NK-92 treated with Interleukin-12 subunit alpha and Interleukin-12 subunit beta, amount 100 ng/mL, for 24 hours (cell line): ENCODE measurements at regions not wholly inside any gene's neighbourhood (a gene's known extent, or its start where the extent isn't known, plus 50 kb on each side); places are given as distances from the start of the nearest gene placed in this dataset.
"Not testable (repeated sequence)": the region's sequence is repeated elsewhere in the genome, so short reads cannot be mapped to it uniquely, and the experiment has no call there.

Source experiments
- DNase-seq: peaks from one replicate; lab custom pipeline; 2025; lab: John Stamatoyannopoulos, UW

DNA sequence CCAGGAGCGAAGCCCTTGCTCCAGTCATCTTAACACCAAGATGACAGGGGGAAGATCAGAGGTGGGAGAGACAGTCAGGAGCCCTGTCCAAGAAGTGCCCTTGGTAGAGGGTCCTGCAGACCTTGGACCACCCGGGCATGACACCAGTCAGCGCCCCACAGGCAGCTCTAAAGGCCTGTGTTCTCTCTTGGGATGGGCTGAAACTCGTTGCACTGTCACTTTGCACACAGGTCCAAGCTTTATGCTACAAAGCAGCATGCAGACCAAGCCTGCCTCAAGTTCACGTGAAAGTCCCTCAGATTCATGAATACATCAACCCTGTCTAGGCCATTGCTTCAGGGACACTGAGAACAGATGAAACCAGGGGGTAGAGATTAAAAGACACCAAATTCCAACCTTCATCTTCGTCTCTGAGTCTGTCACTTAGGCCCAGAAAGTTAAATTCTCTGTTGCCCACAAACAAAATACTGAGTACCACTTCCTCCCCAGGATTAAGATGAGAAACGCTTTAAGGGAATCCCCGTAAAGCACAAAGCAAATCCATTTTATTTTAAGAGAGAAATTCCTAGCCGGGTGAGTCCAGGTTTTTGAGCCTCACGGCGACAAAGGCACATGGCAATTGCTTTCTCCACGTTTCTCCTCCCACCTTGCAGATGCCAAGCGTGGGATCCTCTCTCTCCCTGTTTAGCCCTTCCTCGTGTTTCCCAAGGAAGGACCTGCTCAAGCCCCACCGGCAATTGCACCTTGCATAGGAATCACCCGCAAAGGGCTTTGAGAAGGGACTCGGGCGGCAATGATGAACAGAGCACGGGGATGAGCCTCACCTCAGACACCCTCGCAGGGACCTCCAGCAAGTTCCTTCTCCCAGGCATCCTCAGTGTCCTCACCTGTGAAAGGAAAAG lies 75.0 kb upstream of the ID2 start:
- DNase-seq: no peak

DNA sequence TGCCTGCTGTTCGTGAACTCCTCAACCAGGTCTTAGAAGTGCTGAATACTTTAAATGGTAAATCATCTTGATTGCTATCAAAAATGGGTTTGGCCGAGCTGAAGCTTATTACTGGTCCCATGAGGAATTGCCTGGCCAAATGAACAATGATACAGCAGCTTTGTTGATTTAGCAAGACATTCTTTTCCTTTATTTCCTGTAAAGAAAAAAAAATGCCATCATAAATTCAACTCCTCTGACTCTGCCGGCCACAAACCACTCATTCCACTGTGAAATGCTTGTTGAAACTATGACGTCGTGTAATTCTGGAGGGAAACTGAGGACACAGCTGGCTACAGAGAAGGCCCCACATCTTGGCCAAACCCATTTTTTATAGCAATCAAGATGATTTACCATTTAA lies 74.2 kb upstream of the ID2 start:
- no peak for DNase-seq

DNA sequence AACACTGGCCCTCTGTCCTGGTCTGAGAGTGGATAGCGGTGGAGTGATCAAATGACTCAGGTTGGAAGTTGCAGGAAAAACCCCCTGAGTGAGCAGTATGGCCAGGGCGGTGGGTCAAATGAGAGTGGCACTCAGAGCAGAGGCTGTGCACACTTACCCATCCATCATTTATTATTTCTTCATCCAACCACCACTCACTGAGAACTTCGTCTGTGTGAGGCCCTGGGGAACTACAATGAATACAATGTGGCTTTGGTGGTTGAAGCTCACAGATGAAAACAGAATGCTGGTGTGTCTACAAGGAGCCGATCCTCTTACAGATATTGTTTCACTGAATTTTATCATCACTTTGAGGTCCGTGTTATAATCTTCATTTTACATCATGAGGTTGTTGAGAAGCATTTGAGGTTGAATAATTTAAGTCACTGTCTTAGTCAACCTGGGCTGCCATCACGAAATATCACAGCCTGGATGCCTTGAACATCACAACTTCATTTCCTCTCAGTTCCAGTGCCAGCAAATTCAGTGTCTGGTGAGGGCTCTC lies 73.4 kb upstream of the ID2 start:
- DNase-seq: no peak

DNA sequence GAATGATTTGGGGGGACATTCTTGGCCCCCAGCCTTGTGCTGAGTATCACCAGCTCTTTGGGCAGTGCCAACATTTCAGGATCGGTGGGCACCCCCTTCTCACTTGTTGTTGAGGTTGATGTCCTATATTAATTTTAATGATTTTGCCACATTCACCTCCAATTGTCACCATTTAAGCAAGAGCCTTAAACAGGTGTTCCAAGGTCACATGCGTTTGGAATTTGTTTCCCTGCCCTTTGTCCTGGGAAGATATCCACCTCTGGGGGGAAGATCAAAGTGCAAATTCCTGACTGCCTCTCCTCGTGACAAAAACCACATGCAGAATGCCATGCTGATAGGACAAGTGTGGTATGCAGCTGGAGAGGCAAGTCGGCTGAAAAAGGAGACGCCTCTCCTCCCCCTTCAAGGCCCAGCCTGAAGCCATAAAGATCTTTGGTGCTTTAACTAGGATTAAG lies 72.5 kb upstream of the ID2 start:
- no peak for DNase-seq

DNA sequence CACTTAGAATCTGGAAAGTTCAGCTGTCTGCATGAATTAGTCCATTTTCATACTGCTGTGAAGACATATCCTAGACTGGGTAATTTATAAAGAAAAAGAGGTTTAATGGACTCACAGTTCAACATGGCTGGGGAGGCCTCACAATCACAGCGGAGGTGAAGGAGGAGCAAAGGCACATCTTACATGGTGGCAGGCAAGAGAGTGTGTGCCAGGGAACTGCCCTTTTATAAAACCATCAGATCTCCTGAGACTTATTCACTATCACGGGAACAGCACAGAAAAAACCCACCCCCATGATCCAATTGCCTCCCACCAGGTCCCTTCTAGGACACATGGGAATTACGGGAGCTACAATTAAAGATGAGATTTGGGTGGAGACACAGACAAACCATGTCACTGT lies 71.1 kb upstream of the ID2 start:
- DNase-seq: not testable (repeated sequence)

DNA sequence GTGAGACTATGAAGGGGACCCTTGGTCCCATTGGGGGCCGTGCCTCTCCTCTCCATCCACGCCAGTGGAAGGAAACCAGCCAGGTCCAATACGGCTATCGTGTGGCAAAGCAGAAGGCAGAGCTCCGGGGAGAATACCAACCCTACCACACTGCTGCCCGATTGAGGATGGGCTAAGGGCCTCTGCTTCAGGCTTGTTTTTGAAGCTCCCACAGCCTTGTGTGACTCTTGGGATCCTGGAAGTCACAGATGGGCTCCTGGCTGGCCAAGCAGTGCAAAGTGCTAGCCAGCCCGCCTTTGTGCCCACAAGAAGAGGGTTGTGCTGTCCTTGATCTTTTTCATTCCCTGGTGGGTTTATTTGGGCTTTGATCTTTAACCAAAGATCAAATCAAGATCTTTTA lies 70.6 kb upstream of the ID2 start:
- no peak for DNase-seq

DNA sequence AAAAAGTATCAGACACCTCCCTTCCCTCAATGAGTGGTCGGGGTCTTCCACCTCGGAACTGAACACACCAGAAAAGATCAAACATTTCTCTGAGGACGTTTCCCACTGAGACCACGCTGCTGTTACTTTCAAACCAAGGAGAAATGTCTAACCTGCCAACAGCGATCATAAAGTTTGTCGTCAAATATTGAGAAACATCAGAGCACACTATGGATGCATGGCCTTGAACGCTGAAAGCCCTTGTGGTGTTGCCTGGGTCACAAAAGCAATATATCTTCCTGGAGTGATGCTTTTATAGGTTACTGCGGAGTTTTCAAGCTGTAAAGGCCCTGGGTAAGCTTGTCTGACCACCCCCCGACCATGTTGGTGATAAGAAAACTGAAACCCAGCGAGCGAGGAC lies 70.2 kb upstream of the ID2 start:
- no peak for DNase-seq

DNA sequence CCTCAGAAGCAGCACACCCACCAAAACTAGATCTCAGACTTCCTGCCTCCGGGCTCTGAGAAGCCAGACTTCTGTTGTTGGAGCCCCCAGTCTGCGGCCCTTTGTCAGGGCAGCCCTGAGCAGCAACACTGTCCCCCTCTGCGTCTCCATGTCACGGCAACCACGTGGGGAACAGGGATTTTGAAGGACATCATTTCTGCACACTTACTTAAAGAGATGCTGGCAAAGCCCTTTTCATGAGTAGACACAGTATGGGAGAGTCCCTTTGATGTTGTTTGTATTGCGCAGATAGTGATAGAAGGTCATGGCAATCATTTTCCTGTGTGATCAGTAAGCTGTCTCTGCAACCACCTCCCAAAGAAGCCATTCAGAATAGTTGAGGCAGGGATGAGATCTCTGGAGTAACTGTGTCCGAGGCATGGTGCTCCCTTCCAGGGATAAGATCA lies 69.1 kb upstream of the ID2 start:
- DNase-seq: no peak

DNA sequence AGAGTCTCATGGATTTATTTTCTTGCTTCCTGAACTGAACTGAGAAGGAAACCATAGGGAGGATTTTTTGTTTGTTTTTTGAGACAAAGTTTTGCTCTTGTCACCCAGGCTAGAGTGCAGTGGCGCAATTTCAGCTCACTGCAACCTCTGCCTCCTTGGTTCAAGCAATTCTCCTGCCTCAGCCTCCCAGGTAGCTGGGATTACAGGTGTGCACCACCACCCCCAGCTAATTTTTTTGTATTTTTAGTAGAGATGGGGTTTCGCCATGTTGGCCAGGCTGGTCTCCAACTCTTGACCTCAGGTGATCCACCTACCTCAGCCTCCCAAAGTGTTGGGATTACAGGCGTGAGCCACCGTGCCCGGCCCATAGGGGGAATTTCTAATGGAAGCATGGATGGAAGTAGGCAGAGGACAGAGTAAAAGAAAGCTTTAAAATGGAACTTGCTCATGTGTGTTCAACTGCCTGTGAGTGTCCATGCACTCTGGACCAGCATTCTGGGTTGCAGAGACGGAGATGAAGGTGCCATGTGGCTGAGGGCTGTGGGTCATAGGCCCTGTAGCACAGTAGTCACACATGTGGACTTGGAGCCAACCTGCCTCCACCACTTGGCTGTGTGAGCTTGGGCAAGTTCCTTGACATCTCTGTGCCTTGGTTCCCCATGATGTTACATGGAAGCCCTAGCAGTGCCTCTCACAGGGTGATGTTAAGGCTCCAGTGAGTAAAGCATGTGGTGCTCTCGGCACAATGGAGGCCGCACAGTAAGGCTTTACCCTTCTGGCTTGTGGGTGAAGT lies 68.5 kb upstream of the ID2 start:
- DNase-seq: not testable (repeated sequence)

DNA sequence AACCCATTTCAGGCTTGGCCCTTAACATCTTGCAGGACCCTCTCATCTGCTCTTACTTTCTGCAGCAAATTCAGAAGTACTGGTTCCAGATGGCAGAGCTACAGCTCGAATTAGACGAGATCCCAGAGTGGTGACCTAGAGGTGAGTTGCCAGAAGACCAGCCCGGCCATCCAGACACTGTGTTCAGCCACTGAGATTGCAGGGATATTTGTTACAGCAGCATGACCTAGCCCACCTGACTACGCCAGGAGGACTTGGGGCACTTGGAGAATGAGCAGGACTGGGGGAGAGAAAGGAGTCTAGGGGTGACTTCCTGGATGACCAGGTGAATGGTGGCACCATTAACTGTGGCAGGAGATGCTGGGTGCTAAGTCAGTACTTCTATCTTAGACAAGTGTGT lies 67.2 kb upstream of the ID2 start:
- DNase-seq: no peak

DNA sequence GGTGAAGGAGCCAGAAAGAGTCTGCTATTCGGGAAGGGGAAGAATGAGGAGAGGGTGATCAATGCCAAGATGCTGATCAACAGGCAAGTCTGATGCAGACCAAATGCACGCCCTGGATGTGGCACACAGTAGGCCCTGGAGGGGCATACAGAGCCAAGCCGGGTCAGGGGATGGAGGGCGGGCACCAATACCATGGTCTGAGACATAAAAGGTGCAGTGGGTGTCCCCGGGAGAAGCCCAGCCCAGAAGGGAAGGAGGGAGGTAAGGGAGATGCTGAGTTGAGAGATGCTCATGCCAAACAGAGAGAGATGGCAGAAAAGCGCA lies 66.6 kb upstream of the ID2 start:
- DNase-seq: no peak

DNA sequence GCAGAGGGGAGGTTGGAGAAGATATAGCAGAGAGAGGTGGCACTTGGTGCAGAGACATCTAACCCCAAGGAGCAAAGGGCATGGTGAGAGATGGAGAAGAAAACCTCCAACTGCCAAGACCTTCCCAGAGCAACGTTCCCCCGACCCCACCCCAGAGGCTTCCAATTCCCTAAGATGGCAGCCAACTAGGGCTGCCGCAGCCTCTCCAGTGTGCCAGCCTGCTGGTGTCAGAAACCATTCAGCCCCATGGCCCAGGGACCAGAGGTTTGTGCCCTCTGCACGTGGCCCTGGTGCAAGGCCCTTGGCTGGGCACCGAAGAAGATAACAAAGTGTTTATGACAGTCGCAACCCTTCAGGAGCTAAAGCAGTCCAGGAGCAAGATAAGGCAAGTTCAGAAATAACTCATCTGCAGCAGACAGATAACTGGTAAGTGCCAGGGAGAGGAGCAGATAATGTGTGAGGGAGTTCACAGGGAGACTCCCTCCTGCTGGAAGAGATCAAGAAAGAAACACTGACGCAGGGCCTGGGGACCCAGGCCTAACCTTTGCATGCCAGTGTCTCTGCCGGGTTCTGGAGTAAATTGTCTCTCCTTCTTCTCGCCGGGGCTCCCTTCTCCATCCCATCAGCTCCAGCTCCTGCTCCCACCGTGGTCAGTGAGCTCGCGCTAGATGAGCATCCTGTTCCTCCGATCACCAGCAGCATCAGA lies 66.1 kb upstream of the ID2 start:
- no peak for DNase-seq

DNA sequence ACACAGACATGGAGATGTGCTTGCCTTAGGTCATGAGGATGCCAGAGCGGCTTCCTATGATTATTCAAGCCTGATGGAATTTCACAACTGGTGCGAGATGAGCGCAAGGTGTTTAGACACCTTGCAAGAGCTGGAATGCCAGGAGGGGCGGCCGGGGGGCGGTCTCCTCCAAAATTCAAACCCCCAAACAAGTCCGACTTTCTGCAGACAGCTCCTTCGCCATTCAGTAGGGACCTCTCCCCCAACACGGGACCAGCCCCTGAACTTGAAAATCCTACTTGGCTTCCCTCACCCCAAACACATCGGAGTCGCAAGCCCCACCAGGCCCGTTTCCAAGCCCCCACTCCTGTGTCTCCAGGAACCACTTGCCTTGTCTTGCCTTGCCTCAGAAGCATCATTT lies 64.8 kb upstream of the ID2 start:
- DNase-seq: no peak

DNA sequence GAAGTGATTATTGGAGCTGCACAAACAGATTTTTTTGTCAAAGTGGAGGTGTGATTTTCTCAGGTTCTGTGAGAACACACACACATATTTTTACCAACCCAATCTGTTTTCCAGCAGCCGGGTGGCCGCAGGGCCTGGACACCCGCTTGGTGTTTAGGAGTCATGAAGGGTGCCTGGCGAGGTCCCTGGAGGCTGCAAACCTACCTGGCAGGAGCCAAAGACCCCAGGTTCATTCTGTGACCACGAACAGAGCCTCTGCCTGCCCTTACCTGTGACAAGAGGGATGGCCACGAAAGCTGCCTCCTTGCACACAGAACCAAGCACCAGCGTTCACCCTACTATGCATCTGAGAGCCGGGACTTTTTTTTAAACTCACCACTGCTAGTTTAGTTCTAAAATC lies 64.3 kb upstream of the ID2 start:
- DNase-seq: no peak

DNA sequence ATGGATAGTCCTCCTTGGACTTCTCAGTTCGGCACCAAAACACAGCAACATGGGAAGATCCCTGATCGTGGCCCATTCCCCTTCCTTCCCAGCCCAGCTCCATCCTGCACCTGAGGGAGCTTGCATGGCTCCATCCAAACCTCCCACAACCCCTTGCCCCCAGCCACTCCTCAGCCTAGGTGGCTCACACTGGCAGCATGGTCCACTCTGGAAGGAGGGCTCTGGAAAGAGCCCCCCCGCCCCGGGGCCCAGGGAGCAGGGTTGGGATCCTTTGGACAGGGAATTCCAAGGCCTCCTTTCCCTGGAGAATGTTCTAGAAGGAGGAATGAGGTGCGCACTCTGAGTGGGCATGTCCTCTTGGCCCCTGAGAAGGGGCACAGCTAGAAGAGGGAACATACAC lies 62.8 kb upstream of the ID2 start:
- DNase-seq: no peak

DNA sequence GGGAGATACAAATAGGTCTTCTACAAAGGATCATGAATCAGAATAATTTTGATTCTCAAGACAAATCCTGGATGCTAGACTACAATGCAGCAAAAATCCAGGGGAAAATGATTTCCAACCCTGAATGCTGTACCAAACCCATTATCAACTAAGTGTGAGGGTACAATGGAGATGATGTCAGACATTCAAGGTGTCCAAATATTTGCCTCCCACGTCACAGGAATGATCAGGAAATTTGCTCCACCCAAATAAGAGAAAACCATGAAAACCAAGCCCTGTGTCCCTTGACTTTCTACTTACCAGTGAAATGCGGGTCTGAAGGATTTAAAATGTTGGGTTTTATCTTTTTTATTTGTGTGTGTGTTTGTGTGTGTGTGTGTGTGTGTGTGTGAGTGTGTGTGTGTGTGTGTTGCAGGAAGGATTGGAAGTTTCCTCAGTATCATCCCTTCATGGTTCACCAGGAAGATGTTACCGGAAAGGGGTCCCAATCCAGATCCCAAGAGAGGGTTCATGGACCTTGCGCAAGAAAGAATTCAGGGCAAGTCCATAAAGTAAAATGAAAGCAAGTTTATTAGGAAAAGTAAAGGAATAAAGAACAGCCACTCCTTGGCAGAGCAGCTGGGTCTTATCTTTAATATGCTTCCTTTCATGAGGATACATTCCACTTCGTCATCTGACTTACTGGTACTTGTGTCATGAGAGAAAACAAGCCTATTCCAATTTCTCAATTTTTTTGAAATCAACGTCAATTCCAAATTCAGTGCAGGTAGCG lies 61.1 kb upstream of the ID2 start:
- DNase-seq: no peak

DNA sequence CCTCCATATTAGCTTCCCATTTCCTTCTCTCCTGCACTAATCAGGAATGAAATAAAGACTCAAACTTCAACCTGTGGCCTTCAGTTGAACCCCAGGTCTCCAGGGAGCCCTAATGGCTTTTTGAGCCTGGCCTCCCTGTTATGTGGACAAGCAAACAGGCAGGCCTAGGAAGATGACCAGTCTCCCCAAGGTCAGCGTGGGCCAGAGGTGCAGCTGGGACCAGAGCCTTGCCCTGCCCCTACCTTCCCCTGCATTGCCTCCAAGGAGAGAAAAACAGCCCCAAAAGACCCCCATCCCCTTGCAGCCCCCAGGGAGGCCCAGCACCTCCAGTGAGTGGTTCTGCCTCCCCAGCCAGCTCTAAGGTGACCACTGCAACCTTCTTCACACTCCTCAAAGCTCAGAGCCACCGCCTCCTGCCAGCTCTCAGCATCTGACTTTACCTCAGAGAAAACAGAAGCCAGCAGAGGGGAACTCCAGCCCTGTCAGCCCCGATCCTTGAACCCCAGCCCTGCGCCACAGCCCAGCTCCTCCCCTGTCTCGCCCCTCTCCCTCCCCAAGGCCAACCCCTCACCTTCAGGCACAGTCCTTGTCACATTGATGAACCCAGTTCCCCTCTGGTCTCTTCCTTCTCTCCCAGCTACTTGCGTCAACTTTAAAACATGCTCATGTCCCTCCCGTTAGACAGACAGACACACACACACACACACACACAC lies 59.5 kb upstream of the ID2 start:
- no peak for DNase-seq

DNA sequence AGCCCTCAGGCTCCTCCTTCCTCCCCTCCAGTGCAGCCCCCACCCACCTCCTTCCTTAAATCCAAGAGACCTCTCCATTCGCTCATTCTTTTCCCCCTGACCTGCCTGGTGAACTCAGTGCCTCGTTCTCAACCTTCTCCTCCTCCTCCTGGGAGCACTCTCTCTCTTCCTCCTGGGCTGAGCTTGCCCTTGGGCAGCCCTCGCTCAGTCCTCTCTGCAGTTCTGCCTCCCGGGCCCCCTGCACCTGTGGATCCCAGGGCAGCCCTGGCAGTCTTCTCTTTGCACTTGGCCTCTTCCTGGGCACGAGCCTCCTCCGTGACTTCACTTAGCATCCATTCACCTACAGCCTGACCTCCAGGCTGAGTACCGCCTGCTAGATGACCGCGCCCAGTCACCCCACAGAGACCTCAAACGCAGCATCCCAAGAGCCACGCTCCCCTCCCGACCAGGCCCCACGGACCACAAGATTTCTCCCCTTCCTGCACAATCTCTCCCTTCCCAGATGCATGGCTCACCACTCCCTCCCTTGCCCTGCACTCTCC lies 58.9 kb upstream of the ID2 start:
- DNase-seq: no peak

DNA sequence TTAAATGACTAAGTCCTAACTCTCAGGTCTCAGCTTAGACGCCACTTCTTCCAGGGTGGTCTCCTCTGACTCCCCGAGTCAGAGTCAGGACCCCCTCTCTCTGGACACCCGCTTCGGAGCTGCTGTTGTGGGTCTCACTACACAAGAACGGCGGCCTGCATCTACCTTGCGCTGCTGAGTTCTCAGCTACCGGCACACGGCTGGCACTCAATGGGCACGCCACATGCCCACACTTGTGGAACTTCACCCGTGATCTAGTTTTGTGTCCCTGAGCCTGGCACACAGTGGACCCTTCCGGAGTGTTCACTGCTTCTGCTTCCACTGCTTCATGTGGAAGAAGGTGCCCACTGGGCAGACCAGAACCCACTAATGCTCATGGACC lies 58.3 kb upstream of the ID2 start:
- DNase-seq: no peak

DNA sequence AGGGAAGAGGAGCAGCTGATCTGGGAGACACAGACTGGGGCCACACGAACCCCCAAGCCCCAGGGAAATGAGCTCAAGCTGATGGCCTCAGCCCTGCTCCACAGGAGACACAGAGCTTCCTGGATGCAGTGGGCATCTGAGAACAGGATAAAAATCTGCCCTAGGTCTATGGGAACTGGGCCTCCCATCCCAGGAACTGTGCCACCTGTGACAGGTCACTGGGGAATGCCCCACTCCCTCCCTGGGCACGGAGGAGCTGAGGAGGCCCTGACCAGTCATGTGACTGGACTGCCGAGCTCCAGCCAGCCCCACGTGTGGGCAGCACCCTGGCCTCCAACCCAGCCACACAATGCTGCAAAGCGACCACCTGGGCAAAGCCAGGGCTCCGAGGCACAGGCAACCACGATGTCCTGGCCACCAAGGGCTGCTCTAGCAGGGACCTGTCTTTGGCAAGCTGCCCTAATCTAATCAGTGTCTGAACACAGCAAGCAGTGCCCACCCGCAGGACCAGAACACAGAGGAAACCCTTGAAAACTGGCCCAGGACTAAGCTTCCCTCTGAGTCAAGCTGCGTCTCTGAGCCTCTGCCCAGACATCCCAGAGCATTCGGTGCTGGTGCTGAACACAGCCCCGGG lies 57.8 kb upstream of the ID2 start:
- no peak for DNase-seq
